Common myeloid progenitor, CD34-positive (primary cell): ENCODE measurements at regions not wholly inside any gene's neighbourhood (a gene's known extent, or its start where the extent isn't known, plus 50 kb on each side); places are given as distances from the start of the nearest gene placed in this dataset.
A peak's percentile ranks its signal among the peaks of the same experiment; 100 is the strongest.

Experiments used
- CTCF ChIA-PET: fragments of 350-600 bp; sonication (Branson Sonifier 250); formaldehyde crosslinking; loops from one replicate; lab custom pipeline; 2021; ENCODE audit warnings: antibody characterized with exemption; lab: Charles Lee
- POLR2A ChIA-PET: fragments of 350-600 bp; sonication (Branson Sonifier 250); formaldehyde crosslinking; loops from one replicate; lab custom pipeline; 2021; ENCODE audit warnings: antibody characterized with exemption; lab: Charles Lee
- DNase-seq, 3 donors: peaks; one replicate each; pipeline versions ENCODE4 v3.0.0 to v3.0.0-alpha.2; 2013
- H3K27ac ChIP-seq, 2 experiments: 1 replicate in 1 of 2; 2 replicates in 1 of 2; pipeline ENCODE4 v1.7.0; 2013; ENCODE audit warnings: inconsistent platforms in 2 of 2, low read length in 2 of 2, mild to moderate bottlenecking in 2 of 2, low read depth in 1 of 2, moderate library complexity in 1 of 2; ENCODE audit not compliant: severe bottlenecking in 2 of 2, insufficient read depth in 1 of 2, poor library complexity in 1 of 2
- H3K27me3 ChIP-seq, 5 experiments: replicated peaks in 2 of 5; 1 replicate in 3 of 5; 2 replicates in 2 of 5; pipeline versions ENCODE4 v1.6.1 to v1.7.0; 2013; ENCODE audit warnings: low read length in 4 of 5, mild to moderate bottlenecking in 2 of 5, moderate library complexity in 2 of 5, inconsistent platforms in 1 of 5; ENCODE audit not compliant: insufficient read depth in 5 of 5, control insufficient read depth in 4 of 5
- H3K36me3 ChIP-seq, 4 experiments: 1 replicate in 2 of 4; 2 replicates in 2 of 4; pipeline versions ENCODE4 v1.6.1 to v1.7.0; 2013; ENCODE audit warnings: low read length in 3 of 4, control low read depth in 1 of 4, mild to moderate bottlenecking in 1 of 4; ENCODE audit not compliant: control insufficient read depth in 4 of 4, insufficient read depth in 4 of 4
- H3K4me1 ChIP-seq, 4 experiments: 1 replicate in 3 of 4; 2 replicates in 1 of 4; pipeline versions ENCODE4 v1.6.1 to v1.7.1; 2013; ENCODE audit warnings: low read length in 3 of 4, mild to moderate bottlenecking in 3 of 4, control low read depth in 1 of 4, inconsistent platforms in 1 of 4, moderate library complexity in 1 of 4; ENCODE audit not compliant: control insufficient read depth in 4 of 4, insufficient read depth in 4 of 4; ENCODE audit errors: control extremely low read depth in 1 of 4
- H3K4me3 ChIP-seq, 7 experiments: 1 replicate in 4 of 7; 2 replicates in 3 of 7; pipeline versions ENCODE4 v1.5.1 to v1.7.0; 2013; ENCODE audit warnings: mild to moderate bottlenecking in 7 of 7, low read length in 6 of 7, moderate library complexity in 6 of 7, inconsistent platforms in 2 of 7, low read depth in 2 of 7, control low read depth in 1 of 7; ENCODE audit not compliant: insufficient read depth in 4 of 7, control insufficient read depth in 1 of 7; ENCODE audit errors: extremely low read depth in 1 of 7
- H3K9me3 ChIP-seq, 5 experiments: 1 replicate in 4 of 5; 2 replicates in 1 of 5; pipeline versions ENCODE4 v1.6.1 to v1.7.1; 2013; ENCODE audit warnings: low read length in 4 of 5, mild to moderate bottlenecking in 2 of 5, inconsistent platforms in 1 of 5, low read depth in 1 of 5, moderate library complexity in 1 of 5; ENCODE audit not compliant: control insufficient read depth in 4 of 5, insufficient read depth in 2 of 5; ENCODE audit errors: control extremely low read depth in 1 of 5
- WGBS: methylation state at CpG from one replicate; pipeline ENCODE4 v1.1.5; 2013; ENCODE audit not compliant: insufficient coverage; 5-methylcytosine and 5-hydroxymethylcytosine counted together

- H3K27me3 ChIP-seq = no peaks in the 10 kb centered on the region
- ChIA-PET POLR2A (no interaction called here), CTCF (interaction anchor here (0.8 to 1.1 kb wide), 2 partner anchors 10 to 13 kb away, joined by 3 read pairs; no protein-coding TSS in a partner anchor)
- no peak for DNase-seq
- H3K4me3 ChIP-seq = no peak overlapping the region
- 95% methylated on average over 4 of the region's 9 CpGs for WGBS
- no peaks in the 10 kb centered on the region for H3K36me3 ChIP-seq
- no peak overlapping the region for H3K27ac ChIP-seq
- no peaks in the 10 kb centered on the region for H3K4me1 ChIP-seq
- no peaks in the 10 kb centered on the region for H3K9me3 ChIP-seq
Measured at GRCh38 chr10:9863559-9864121, 1154.0 kb upstream of the CELF2 start.

GRCh38 chr10:9868499-9868898 lies 1149.2 kb upstream of the CELF2 start:
- CTCF ChIA-PET = interaction anchor here (1.1 kb wide), 1 partner anchor 525 kb away, joined by 3 read pairs; no protein-coding TSS in a partner anchor
- H3K9me3 ChIP-seq = no peaks in the 10 kb centered on the region
- no peaks in the 10 kb centered on the region for H3K4me1 ChIP-seq
- POLR2A ChIA-PET = no interaction called here
- WGBS = 100% methylated on average over 1 of the region's 2 CpGs
- H3K36me3 ChIP-seq = no peaks in the 10 kb centered on the region
- H3K27ac ChIP-seq = no peak overlapping the region
- DNase-seq = no peak
- H3K4me3 ChIP-seq = no peak overlapping the region
- H3K27me3 ChIP-seq = no peaks in the 10 kb centered on the region

GRCh38 chr10:9869205-9869604 lies 1148.5 kb upstream of the CELF2 start:
- CTCF ChIA-PET = interaction anchor here (1.1 kb wide), 1 partner anchor 526 kb away, joined by 3 read pairs; no protein-coding TSS in a partner anchor
- peak in 1 of 3 donors; percentile 14 for DNase-seq
- WGBS = 57% methylated on average over 1 of the region's 2 CpGs

DNA sequence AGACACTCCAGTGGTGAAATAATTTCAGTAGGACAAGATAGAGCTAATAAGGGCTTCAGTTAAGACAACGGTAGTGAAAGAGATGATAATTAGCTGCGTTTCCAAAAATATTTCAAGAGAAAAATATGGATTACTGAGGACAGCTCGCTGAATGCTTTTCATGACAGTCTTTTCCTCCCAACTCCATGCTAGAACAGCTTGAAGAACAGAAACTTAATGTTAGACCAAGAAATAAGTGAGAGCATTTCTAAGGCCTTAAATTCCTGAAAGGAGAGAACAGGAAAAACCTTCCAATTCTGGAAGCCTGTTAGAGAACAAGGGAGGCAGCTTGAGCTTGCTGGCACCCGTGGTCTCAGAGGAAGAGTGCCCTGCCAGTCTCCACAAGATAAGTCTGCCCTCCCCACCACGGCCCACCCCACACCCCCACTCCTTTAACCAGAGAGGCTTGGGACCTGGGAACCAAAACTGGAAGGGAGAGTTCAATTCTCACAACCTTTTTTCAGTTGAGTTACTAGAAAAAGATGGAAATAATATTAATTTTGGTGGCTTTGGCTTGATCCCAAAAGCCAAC lies 1148.0 kb upstream of the CELF2 start:
- Histone ChIP-seq H3K36me3 (no peaks in the 10 kb centered on the region), H3K4me1 (no peaks in the 10 kb centered on the region), H3K27me3 (no peaks in the 10 kb centered on the region), H3K27ac (no peak overlapping the region), H3K9me3 (no peaks in the 10 kb centered on the region), H3K4me3 (no peak overlapping the region)
- ChIA-PET POLR2A (no interaction called here), CTCF (no interaction called here)
- no peak for DNase-seq
- 70% methylated on average over 2 of the region's 5 CpGs for WGBS

More at GRCh38 chr10:9869205-9869604, 1148.5 kb upstream of the CELF2 start:
- Histone ChIP-seq H3K4me1 (no peaks in the 10 kb centered on the region), H3K27ac (no peak overlapping the region), H3K36me3 (no peaks in the 10 kb centered on the region), H3K4me3 (no peak overlapping the region), H3K9me3 (no peaks in the 10 kb centered on the region), H3K27me3 (no peaks in the 10 kb centered on the region)
- POLR2A ChIA-PET = no interaction called here

DNA sequence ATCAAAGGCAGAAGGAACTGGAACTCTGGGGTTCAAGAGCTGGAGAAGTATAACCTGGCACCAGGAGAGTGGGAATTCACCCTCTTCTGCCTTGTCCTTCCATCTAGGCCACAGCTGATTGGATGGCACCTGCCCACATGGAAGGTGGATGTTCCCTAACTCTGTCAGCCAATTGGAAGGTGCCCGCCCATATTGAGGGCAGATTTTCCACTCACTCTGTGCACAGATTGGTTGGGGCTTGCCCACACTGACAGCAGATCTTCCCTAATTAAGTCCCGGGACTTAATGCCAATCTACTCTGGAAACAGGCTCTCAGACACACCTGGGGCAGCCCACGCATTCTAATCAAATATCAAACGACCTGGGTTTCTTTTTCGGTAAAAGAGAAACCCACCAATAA lies 1142.3 kb upstream of the CELF2 start:
- H3K27ac ChIP-seq = no peak overlapping the region
- peaks cover 0 to 2% (median 0%) of the 10 kb centered on the region in 5 experiments for H3K9me3 ChIP-seq
- H3K4me1 ChIP-seq = no peaks in the 10 kb centered on the region
- H3K4me3 ChIP-seq = no peak overlapping the region
- ChIA-PET CTCF (no interaction called here), POLR2A (no interaction called here)
- 100% methylated on average over 2 of the region's 5 CpGs for WGBS
- DNase-seq = no peak
- H3K36me3 ChIP-seq = no peaks in the 10 kb centered on the region
- H3K27me3 ChIP-seq = no peaks in the 10 kb centered on the region

DNA sequence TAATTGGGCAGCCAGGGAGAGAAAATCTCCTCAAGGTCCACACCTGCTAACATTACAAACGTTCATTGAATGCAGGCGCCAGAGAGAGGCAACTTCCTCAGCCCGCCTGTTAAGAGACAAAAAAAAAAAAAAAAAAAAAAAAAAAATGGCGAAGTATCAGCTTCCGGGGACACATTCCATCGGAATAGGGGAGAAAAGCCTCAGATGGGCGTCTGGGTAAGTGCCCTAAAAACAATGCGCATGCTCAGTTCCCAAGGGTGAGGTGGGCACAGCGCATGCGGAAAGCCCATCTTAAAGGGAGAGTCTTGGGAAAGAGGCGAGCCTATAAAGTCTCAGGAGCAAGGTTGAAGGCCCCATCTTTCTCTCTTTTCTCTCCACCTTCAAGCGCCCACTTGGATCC lies 1139.7 kb upstream of the CELF2 start:
- 95% methylated on average over 11 of the region's 12 CpGs for WGBS
- H3K4me1 ChIP-seq = no peaks in the 10 kb centered on the region
- H3K9me3 ChIP-seq = peaks cover 0 to 4% (median 0%) of the 10 kb centered on the region in 5 experiments
- POLR2A ChIA-PET = no interaction called here
- no peak for DNase-seq
- H3K4me3 ChIP-seq = no peak overlapping the region
- H3K27ac ChIP-seq = no peak overlapping the region
- no peaks in the 10 kb centered on the region for H3K36me3 ChIP-seq
- CTCF ChIA-PET = no interaction called here
- H3K27me3 ChIP-seq = no peaks in the 10 kb centered on the region

DNA sequence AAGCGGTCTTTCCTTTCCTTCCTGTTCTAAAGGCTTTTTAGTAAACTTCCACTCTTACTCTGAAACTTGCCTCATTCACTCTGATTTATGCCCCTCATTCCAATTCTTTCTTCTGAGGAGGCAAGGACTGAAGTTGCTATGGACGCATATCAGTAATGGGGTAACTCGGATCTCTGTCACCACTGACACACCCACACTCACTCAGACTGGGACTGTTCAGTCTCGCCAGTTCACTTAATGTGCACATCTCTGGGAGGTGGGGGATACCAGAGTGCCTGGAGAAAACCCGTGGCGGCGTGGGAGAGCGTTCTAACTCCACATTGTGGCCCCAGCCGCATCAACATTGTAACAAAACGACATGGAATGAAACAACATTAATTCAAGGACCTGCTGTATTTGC lies 1139.3 kb upstream of the CELF2 start:
- no peak overlapping the region for H3K4me3 ChIP-seq
- DNase-seq = no peak
- no peak overlapping the region for H3K27ac ChIP-seq
- ChIA-PET POLR2A (no interaction called here), CTCF (no interaction called here)
- 93% methylated on average over 8 of the region's 10 CpGs for WGBS
- no peaks in the 10 kb centered on the region for H3K36me3 ChIP-seq
- peaks cover 0 to 8% (median 4%) of the 10 kb centered on the region in 5 experiments for H3K9me3 ChIP-seq
- H3K27me3 ChIP-seq = no peaks in the 10 kb centered on the region
- no peaks in the 10 kb centered on the region for H3K4me1 ChIP-seq
